ENCODE measurements at regions not wholly inside any gene's neighbourhood (a gene's known extent, or its start where the extent isn't known, plus 50 kb on each side); places are given as distances from the start of the nearest gene placed in this dataset.
A peak's percentile ranks its signal among the peaks of the same experiment; 100 is the strongest.
"Not testable (repeated sequence)": the region's sequence is repeated elsewhere in the genome, so short reads cannot be mapped to it uniquely, and the experiment has no call there.

- DNase-seq (ENCODE audit: low read depth), result no peak
Observed at GRCh38 chr6:166703149-166703710, 76.2 kb upstream of the RPS6KA2 start.

- DNase-seq (ENCODE audit: low read depth), result not testable (repeated sequence)
Observed at GRCh38 chr6:166701424-166701823, 74.4 kb upstream of the RPS6KA2 start.

GRCh38 chr6:166700871-166701270 lies 73.8 kb upstream of the RPS6KA2 start:
- not testable (repeated sequence) for DNase-seq (ENCODE audit: low read depth)

- no peak for DNase-seq (ENCODE audit: low read depth)
Observed at GRCh38 chr6:166697113-166697512, 70.1 kb upstream of the RPS6KA2 start.

- DNase-seq (ENCODE audit: low read depth), result no peak
Observed at GRCh38 chr6:166693880-166694279, 66.8 kb upstream of the RPS6KA2 start.

- peak; percentile 45 for DNase-seq (ENCODE audit: low read depth)
Observed at GRCh38 chr6:166692723-166693302, 65.8 kb upstream of the RPS6KA2 start.

- DNase-seq (ENCODE audit: low read depth), result no peak
Observed at GRCh38 chr6:166691746-166692145, 64.7 kb upstream of the RPS6KA2 start.

- DNase-seq (ENCODE audit: low read depth), result peak; percentile 13
Observed at GRCh38 chr6:166691199-166691598, 64.1 kb upstream of the RPS6KA2 start.

GRCh38 chr6:166689687-166690086 lies 62.6 kb upstream of the RPS6KA2 start:
- DNase-seq (ENCODE audit: low read depth), result no peak

GRCh38 chr6:166688901-166689300 lies 61.9 kb upstream of the RPS6KA2 start:
- no peak for DNase-seq (ENCODE audit: low read depth)

- no peak for DNase-seq (ENCODE audit: low read depth)
Observed at GRCh38 chr6:166687879-166688205, 60.8 kb upstream of the RPS6KA2 start.

GRCh38 chr6:166687070-166687878 lies 60.2 kb upstream of the RPS6KA2 start:
- no peak for DNase-seq (ENCODE audit: low read depth)

GRCh38 chr6:166686317-166686716 lies 59.3 kb upstream of the RPS6KA2 start:
- no peak for DNase-seq (ENCODE audit: low read depth)

GRCh38 chr6:166684866-166685265 lies 57.8 kb upstream of the RPS6KA2 start:
- no peak for DNase-seq (ENCODE audit: low read depth)

- DNase-seq (ENCODE audit: low read depth), result no peak
Observed at GRCh38 chr6:166684170-166684569, 57.1 kb upstream of the RPS6KA2 start.

- DNase-seq (ENCODE audit: low read depth), result no peak
Observed at GRCh38 chr6:166683477-166683876, 56.4 kb upstream of the RPS6KA2 start.

GRCh38 chr6:166679566-166679965 lies 52.5 kb upstream of the RPS6KA2 start:
- DNase-seq (ENCODE audit: low read depth), result no peak

GRCh38 chr6:166678426-166678825 lies 51.4 kb upstream of the RPS6KA2 start:
- no peak for DNase-seq (ENCODE audit: low read depth)

GRCh38 chr6:166677941-166678340 lies 50.9 kb upstream of the RPS6KA2 start:
- DNase-seq (ENCODE audit: low read depth), result no peak
